Activated T-cell treated with anti-CD3 and anti-CD28 coated beads, Interleukin-2, amount 50 U/mL, for 4 hours (primary cell): ENCODE measurements at regions not wholly inside any gene's neighbourhood (a gene's known extent, or its start where the extent isn't known, plus 50 kb on each side); places are given as distances from the start of the nearest gene placed in this dataset.
"Not testable (repeated sequence)": the region's sequence is repeated elsewhere in the genome, so short reads cannot be mapped to it uniquely, and the experiment has no call there.

ENCODE experiments used
- ATAC-seq, 2 donors: fragments of 200-7000 bp; cut with Tn5 transposase; one replicate each; pipeline ENCODE4 v1.10.0; 2021
- DNase-seq: peaks from one replicate; pipeline ENCODE4 v3.0.0-alpha.2; 2020
- H3K27me3 Mint-ChIP-seq: one replicate; pipeline ENCODE4 v1.8.0; 2021; ENCODE audit warnings: low read depth, mixed read lengths
- H3K36me3 Mint-ChIP-seq: one replicate; pipeline ENCODE4 v1.8.0; 2022; ENCODE audit warnings: mixed read lengths; ENCODE audit not compliant: insufficient read depth
- H3K4me1 Mint-ChIP-seq: one replicate; pipeline ENCODE4 v1.8.0; 2021; ENCODE audit warnings: low read depth, mixed read lengths
- H3K4me3 Mint-ChIP-seq: one replicate; pipeline ENCODE4 v1.8.0; 2021; ENCODE audit warnings: mild to moderate bottlenecking, moderate library complexity, mixed read lengths
- H3K9me3 Mint-ChIP-seq: one replicate; pipeline ENCODE4 v1.8.0; 2021; ENCODE audit warnings: mixed read lengths

DNA sequence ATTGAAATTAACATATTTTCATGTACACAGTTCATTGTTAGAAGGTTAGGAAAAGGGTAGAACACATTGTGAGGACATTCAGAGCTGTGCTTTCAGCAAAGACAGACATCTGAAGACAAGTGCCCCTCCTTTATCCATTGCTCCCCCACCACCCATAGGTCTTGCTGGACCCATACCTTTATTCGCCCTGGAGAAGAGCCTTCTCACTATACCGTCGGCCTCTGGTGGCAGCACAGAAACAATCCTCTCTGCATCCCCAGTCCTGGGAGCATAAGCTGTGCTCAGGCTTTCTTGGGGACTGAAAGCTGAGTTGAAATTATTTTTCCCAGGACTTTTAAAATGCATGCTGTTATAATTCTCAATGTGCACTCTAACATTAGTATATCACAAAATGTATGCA is 372.3 kb downstream of the EPHA7 start:
- H3K27me3 Mint-ChIP-seq, result no peaks in the 10 kb centered on the region
- H3K4me1 Mint-ChIP-seq, result no peaks in the 10 kb centered on the region
- ATAC-seq (no peak), DNase-seq (no peak)
- H3K9me3 Mint-ChIP-seq, result no peaks in the 10 kb centered on the region
- H3K4me3 Mint-ChIP-seq, result no peak overlapping the region
- H3K36me3 Mint-ChIP-seq, result no peaks in the 10 kb centered on the region

- Mint-ChIP-seq H3K4me3 (no peak overlapping the region), H3K9me3 (no peaks in the 10 kb centered on the region), H3K36me3 (no peaks in the 10 kb centered on the region), H3K4me1 (no peaks in the 10 kb centered on the region), H3K27me3 (no peaks in the 10 kb centered on the region)
- ATAC-seq (no peak), DNase-seq (no peak)
Measured at GRCh38 chr6:93045156-93045555, 374.2 kb downstream of the EPHA7 start.

DNA sequence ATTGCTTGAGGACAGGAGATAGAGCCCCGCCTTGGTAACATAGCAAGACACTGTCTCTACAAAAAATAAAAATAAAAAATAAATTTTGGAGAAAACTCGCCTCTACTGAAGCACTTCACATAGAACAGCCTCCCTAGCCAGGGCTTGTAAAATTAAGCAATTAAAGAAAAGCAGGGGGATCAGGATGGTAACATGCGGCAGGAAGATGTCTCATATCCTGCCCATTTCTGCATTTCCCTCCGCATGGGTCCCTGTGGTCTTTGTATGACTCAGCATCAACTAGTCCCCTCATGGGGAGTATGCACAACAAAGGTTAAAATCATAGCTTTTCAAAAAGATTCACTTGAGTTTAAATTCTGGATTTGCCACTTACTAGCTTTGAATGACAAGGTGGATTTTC is 379.0 kb downstream of the EPHA7 start:
- H3K9me3 Mint-ChIP-seq, result peaks cover 18% of the 10 kb centered on the region
- no peaks in the 10 kb centered on the region for H3K4me1 Mint-ChIP-seq
- ATAC-seq (no peak), DNase-seq (no peak)
- H3K36me3 Mint-ChIP-seq, result no peaks in the 10 kb centered on the region
- no peaks in the 10 kb centered on the region for H3K27me3 Mint-ChIP-seq
- H3K4me3 Mint-ChIP-seq, result no peak overlapping the region

DNA sequence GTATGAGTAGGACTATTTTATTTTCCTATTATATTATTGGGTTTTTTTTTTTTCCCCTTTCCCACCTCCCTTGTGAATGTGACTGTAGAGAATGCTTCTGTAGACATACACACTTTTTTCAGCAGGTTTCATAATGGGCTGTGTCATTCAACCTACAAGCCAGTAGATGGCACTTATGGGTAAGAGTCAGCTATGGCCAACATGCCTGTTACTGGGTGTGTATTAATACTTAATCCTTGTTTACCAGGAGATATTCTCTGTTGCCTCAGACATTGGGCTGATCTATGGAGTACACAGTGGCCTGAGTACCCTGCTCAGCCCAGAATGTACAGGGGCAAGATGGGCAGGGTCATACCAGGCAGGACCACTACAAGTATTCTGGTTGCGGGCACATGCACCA is 382.5 kb downstream of the EPHA7 start:
- no peaks in the 10 kb centered on the region for H3K36me3 Mint-ChIP-seq
- H3K4me1 Mint-ChIP-seq, result no peaks in the 10 kb centered on the region
- no peak overlapping the region for H3K4me3 Mint-ChIP-seq
- H3K27me3 Mint-ChIP-seq, result no peaks in the 10 kb centered on the region
- ATAC-seq, result no peak
- DNase-seq, result no peak
- H3K9me3 Mint-ChIP-seq, result peaks cover 26% of the 10 kb centered on the region

DNA sequence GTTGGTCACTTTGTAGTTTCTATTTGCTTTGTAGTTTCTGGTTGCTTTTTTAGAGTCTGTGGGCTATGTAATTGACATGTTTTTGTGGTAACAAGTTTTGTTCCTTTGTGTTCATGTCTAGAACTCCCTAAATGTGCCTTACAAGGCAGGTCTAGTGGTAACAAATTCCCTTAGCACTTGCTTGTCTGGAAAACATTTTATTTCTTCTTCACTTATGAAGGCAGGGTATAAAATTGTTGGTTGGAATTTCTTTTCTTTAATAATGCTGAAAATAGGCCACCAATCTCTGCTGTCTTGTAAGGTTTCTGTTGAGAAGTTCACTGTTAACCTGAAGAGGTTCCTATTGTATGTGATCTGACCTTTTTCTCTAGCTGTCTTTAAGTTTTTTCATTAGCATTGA is 383.6 kb downstream of the EPHA7 start:
- H3K4me3 Mint-ChIP-seq, result no peak overlapping the region
- no peak for DNase-seq
- ATAC-seq, result no peak
- no peaks in the 10 kb centered on the region for H3K36me3 Mint-ChIP-seq
- peaks cover 26% of the 10 kb centered on the region for H3K9me3 Mint-ChIP-seq
- no peaks in the 10 kb centered on the region for H3K4me1 Mint-ChIP-seq
- no peaks in the 10 kb centered on the region for H3K27me3 Mint-ChIP-seq

DNA sequence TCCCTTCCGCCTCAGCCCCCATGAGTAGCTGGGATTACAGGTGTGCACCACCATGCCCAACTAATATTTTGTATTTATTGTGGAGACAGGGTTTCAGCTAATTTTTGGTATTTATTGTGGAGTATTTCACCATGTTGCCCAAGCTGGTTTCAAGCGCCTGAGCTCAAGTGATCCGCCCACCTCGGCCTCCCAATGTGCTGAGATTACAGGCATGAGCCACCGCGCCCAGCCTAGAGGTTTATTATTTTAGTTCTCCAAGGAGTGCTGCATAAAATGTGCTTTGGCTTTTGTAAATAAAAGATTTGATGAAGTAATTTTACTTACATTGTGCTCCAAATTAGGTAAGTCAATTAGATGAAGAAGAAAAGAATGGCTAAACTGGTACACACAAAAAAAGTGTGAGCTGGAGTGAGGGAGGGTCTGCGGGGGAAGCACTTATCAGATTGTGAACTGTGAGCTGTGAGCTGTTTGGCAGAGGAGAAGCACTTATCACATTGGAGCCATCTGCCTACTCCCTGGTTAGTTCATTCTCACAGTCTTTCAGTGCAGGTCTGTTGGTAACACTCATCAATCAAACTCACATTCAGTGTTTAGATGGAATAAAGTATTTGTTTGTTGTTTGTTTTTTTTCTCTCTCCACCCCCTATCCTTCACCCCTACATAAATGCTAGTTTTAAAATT is 398.0 kb downstream of the EPHA7 start:
- Mint-ChIP-seq H3K9me3 (peaks cover 13% of the 10 kb centered on the region), H3K4me3 (no peak overlapping the region), H3K27me3 (no peaks in the 10 kb centered on the region), H3K4me1 (no peaks in the 10 kb centered on the region), H3K36me3 (no peaks in the 10 kb centered on the region)
- no peak for ATAC-seq
- no peak for DNase-seq

DNA sequence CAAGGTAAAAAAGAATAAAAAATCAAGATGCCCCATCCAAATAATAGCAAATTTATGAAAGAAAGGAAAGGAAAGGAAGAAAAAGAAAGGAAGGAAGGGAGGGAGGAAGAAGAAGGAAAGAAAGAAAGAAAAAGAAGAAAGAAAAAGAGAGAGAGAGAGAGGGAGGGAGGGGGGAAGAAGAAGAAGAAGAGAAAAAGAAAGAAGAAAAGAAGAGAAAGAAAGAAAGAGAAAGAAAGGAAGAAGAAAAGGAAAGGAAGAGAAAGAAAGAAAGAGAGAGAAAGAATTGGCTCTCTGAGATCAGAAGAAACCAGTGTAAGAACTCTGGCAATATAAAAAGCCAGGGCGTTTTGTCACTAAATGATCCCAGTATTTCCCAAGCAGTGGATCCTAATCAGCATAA is 401.7 kb downstream of the EPHA7 start:
- Mint-ChIP-seq H3K4me1 (no peaks in the 10 kb centered on the region), H3K27me3 (no peaks in the 10 kb centered on the region), H3K4me3 (no peak overlapping the region), H3K9me3 (peaks cover 7% of the 10 kb centered on the region), H3K36me3 (no peaks in the 10 kb centered on the region)
- DNase-seq (no peak), ATAC-seq (no peak)

DNA sequence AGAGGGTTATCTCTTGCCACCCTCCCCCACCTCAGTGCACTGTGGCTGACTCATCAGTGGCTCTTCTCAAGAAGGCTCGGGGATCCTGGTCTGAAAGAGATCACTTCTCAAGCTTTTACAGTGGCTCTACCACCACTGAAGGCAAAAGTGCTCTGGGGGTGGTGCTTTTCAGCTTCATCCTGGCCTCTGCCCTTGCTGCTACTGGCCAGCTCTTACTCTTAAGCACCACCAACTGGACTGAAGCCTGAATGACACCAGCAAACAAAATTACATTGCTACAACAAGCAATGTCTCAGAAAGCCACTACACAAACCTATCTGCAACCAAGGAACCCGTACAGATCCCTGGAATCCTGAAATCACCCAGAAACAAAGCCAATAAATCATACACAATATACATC is 402.1 kb downstream of the EPHA7 start:
- DNase-seq (no peak), ATAC-seq (no peak)
- Mint-ChIP-seq H3K4me1 (no peaks in the 10 kb centered on the region), H3K27me3 (no peaks in the 10 kb centered on the region), H3K4me3 (no peak overlapping the region), H3K36me3 (no peaks in the 10 kb centered on the region), H3K9me3 (peaks cover 7% of the 10 kb centered on the region)

- Mint-ChIP-seq H3K27me3 (no peaks in the 10 kb centered on the region), H3K36me3 (no peaks in the 10 kb centered on the region), H3K4me1 (no peaks in the 10 kb centered on the region), H3K4me3 (no peak overlapping the region), H3K9me3 (peaks cover 7% of the 10 kb centered on the region)
- DNase-seq (no peak), ATAC-seq (no peak)
Measured at GRCh38 chr6:93013054-93013453, 406.3 kb downstream of the EPHA7 start.

- H3K27me3 Mint-ChIP-seq, result no peaks in the 10 kb centered on the region
- H3K4me3 Mint-ChIP-seq, result no peak overlapping the region
- DNase-seq (no peak), ATAC-seq (no peak)
- no peaks in the 10 kb centered on the region for H3K4me1 Mint-ChIP-seq
- H3K9me3 Mint-ChIP-seq, result no peaks in the 10 kb centered on the region
- H3K36me3 Mint-ChIP-seq, result no peaks in the 10 kb centered on the region
Measured at GRCh38 chr6:93008375-93008774, 411.0 kb downstream of the EPHA7 start.

GRCh38 chr6:92989656-92990055 is 429.7 kb downstream of the EPHA7 start:
- Mint-ChIP-seq H3K9me3 (peaks cover 2% of the 10 kb centered on the region), H3K36me3 (no peaks in the 10 kb centered on the region), H3K4me1 (no peaks in the 10 kb centered on the region), H3K27me3 (no peaks in the 10 kb centered on the region), H3K4me3 (no peak overlapping the region)
- no peak for DNase-seq
- no peak for ATAC-seq

- no peak for ATAC-seq
- Mint-ChIP-seq H3K4me3 (no peak overlapping the region), H3K4me1 (no peaks in the 10 kb centered on the region), H3K27me3 (no peaks in the 10 kb centered on the region), H3K9me3 (peaks cover 4% of the 10 kb centered on the region), H3K36me3 (no peaks in the 10 kb centered on the region)
- DNase-seq, result no peak
Measured at GRCh38 chr6:92979281-92979680, 440.1 kb downstream of the EPHA7 start.

GRCh38 chr6:92977018-92977417 is 442.3 kb downstream of the EPHA7 start:
- no peaks in the 10 kb centered on the region for H3K9me3 Mint-ChIP-seq
- ATAC-seq, result no peak
- H3K4me1 Mint-ChIP-seq, result no peaks in the 10 kb centered on the region
- no peak overlapping the region for H3K4me3 Mint-ChIP-seq
- DNase-seq, result no peak
- H3K27me3 Mint-ChIP-seq, result no peaks in the 10 kb centered on the region
- H3K36me3 Mint-ChIP-seq, result no peaks in the 10 kb centered on the region

DNA sequence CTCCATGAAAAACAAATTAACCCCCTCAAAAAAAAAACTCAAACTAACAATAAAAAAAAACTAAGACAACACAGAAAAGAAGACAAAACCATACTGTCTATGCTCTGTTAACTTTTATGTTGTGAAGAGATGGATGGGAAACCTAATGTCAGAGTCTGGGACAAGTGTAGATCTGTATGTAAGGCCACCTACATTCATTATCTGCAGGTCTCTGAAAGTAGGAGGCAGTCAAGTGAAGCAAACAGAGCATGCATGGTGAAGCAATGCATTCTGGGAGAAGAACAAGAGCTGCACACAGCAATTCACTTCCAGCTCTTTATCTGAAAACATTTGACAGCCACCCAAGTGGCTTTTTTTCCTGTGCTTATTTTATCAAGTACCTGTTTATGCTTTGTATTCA is 452.0 kb downstream of the EPHA7 start:
- no peaks in the 10 kb centered on the region for H3K9me3 Mint-ChIP-seq
- no peaks in the 10 kb centered on the region for H3K27me3 Mint-ChIP-seq

GRCh38 chr6:92962846-92963245 is 456.5 kb downstream of the EPHA7 start:
- no peak for DNase-seq
- no peak overlapping the region for H3K4me3 Mint-ChIP-seq
- H3K36me3 Mint-ChIP-seq, result no peaks in the 10 kb centered on the region
- H3K9me3 Mint-ChIP-seq, result peaks cover 14% of the 10 kb centered on the region
- no peaks in the 10 kb centered on the region for H3K4me1 Mint-ChIP-seq
- ATAC-seq, result no peak
- no peaks in the 10 kb centered on the region for H3K27me3 Mint-ChIP-seq

More for the DNA sequence above, 452.0 kb downstream of the EPHA7 start:
- DNase-seq, result no peak
- ATAC-seq, result no peak
- no peaks in the 10 kb centered on the region for H3K4me1 Mint-ChIP-seq
- no peaks in the 10 kb centered on the region for H3K36me3 Mint-ChIP-seq
- H3K4me3 Mint-ChIP-seq, result no peak overlapping the region

DNA sequence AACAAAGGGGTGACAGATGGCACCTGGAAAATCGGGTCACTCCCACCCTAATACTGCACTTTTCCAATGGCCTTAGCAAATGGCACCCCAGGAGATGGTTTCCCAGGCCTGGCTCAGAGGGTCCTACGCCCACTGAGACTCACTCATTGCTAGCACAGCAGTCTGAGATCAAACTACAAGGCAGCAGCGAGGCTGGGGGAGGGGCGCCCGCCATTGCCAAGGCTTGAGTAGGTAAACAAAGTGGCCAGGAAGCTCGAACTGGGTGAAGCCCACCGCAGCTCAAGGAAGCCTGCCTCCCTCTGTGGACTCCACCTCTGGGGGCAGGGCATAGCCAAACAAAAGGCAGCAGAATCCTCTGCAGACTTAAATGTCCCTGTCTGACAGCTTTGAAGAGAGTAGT is 467.2 kb downstream of the EPHA7 start:
- not testable (repeated sequence) for DNase-seq, H3K9me3 Mint-ChIP-seq, H3K4me1 Mint-ChIP-seq, H3K36me3 Mint-ChIP-seq, H3K4me3 Mint-ChIP-seq, ATAC-seq, H3K27me3 Mint-ChIP-seq
